RWPE1 (cell line): ENCODE measurements at regions not wholly inside any gene's neighbourhood (a gene's known extent, or its start where the extent isn't known, plus 50 kb on each side); places are given as distances from the start of the nearest gene placed in this dataset.

Source experiments
- CTCF ChIA-PET: fragments of 350-600 bp; sonication (Branson Sonifier 250); formaldehyde crosslinking; extraction: SDS; loops from one replicate; lab custom pipeline; 2021; lab: Yijun Ruan, JAX
- POLR2A ChIA-PET: fragments of 400-600 bp; formaldehyde crosslinking; extraction: SDS; loops from one replicate; lab custom pipeline; 2020; ENCODE audit warnings: antibody characterized with exemption; ENCODE audit not compliant: low non-redundant PET; lab: Yijun Ruan, JAX
- DNase-seq: peaks from one replicate; pipeline ENCODE4 v3.0.0; 2012; ENCODE audit warnings: low spot score
- H3K27ac ChIP-seq: fragments of 450-650 bp; 2 replicates; pipeline ENCODE4 v1.5.1; 2017
- TF ChIP-seq, protein P1 (sequence below): fragments of 450-650 bp; conservative IDR thresholded peaks from 2 replicates; pipeline ENCODE4 v1.5.1; 2017; ENCODE audit warnings: low read depth, mild to moderate bottlenecking

DNA sequence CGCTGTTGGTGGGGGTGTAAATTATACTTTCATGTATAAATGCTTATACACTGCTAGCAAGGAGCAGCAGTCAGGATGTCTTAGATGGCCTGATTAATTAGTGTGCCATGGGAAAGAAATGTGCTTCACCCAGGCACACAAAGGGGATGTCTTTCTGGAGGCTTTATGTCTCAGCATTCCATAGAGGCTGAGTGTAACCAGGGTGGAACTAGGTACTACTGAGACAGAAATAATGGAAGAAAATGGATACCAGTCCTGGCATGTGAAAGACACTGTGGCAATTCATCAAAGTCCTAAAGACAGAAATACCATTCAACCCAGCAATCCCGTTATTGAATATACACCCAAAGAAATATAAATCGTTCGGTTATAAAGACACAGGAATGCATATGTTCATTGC lies 52.5 kb downstream of the PF4 start:
- ChIA-PET POLR2A (no interaction called here), CTCF (no interaction called here)
- no peak overlapping the region for H3K27ac ChIP-seq
- TF ChIP-seq, protein P1, sequence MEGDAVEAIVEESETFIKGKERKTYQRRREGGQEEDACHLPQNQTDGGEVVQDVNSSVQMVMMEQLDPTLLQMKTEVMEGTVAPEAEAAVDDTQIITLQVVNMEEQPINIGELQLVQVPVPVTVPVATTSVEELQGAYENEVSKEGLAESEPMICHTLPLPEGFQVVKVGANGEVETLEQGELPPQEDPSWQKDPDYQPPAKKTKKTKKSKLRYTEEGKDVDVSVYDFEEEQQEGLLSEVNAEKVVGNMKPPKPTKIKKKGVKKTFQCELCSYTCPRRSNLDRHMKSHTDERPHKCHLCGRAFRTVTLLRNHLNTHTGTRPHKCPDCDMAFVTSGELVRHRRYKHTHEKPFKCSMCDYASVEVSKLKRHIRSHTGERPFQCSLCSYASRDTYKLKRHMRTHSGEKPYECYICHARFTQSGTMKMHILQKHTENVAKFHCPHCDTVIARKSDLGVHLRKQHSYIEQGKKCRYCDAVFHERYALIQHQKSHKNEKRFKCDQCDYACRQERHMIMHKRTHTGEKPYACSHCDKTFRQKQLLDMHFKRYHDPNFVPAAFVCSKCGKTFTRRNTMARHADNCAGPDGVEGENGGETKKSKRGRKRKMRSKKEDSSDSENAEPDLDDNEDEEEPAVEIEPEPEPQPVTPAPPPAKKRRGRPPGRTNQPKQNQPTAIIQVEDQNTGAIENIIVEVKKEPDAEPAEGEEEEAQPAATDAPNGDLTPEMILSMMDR: no peak
- DNase-seq: no peak

DNA sequence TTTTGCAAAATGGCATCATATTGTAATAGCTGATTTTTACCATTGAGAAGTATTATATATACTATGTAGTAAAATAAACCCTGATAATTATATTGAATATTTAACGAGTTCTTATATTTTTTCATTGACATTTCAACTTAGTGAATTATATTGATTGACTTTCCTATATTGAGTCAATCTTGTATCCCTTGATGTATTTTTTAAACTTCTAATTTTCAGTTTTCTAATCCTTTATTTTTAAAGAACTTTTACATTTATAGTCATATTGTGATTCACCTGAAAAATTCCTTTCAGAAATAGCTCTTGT lies 54.4 kb downstream of the CXCL1 start:
- no peak overlapping the region for H3K27ac ChIP-seq
- POLR2A ChIA-PET: no interaction called here
- TF ChIP-seq, protein P1: peak; percentile 21; the same call in 1 of the 2 replicates
- DNase-seq: no peak
- CTCF ChIA-PET: interaction anchor here (0.6 to 1.4 kb wide), 5 partner anchors 78 to 260 kb away, joined by 3 to 7 read pairs (median 5); no protein-coding TSS in a partner anchor

DNA sequence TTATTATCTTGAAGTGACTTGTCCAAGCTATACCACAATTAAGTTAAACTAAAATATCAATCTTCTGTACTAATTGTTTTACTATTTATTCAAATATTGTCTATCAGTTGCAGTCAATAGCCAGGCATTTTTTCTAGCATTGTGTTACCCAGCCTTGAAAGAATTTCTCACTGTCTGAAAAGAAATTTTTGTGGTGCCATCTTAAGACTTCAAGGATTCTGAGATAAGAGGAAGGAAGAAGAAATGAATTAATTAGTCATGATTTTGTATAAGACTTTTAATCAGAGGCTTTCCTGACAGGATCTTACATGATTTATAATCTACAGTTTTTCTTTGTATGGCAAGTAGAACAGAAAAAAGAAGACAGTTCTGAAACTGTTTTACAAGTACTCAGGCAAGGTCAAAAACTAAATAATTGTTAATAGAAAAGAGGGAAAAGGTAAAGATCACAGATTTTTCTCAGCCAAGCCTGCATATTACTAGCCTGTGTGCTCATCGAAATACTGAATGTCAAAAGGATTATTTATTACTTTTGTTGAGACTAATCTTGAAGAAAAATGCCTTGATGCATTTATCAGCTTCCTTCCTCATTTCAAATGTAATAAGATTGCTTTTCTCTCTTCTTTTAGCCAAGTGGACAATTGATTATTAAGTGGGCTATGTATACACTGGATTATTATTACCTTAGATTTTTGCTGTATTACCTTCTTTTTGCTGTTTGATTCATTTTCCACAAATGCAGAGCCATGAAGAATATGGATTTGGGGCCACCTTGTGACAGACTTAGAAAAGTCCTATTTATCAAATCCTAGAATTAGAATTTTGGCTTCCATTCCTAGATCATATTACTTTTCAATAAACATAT lies 53.8 kb downstream of the CXCL1 start:
- POLR2A ChIA-PET: no interaction called here
- TF ChIP-seq, protein P1: peak; percentile 58
- CTCF ChIA-PET: interaction anchor here (0.7 to 1.4 kb wide), 5 partner anchors 77 to 352 kb away, joined by 3 to 7 read pairs (median 3); no protein-coding TSS in a partner anchor
- no peak for DNase-seq
- no peak overlapping the region for H3K27ac ChIP-seq

DNA sequence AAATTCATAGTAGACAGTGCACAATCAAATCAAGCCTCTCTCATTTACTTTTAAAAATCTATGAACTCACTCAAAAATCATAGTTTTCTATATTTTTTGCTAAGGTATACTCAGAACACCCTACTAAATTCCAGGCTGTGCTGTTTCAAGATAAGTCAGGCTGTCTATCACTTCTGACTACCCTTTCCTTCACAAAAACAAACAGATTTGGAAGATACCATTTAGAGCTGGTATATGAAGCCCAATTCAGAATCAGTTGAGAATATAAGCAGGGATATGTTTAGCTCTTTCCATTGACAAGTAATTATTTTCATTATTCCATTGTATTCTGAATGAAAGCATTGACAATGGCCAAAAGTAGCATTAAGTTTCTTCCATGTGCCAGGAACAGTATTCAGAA lies 53.1 kb downstream of the CXCL1 start:
- no peak overlapping the region for H3K27ac ChIP-seq
- POLR2A ChIA-PET: no interaction called here
- CTCF ChIA-PET: interaction anchor here (1.0 to 1.4 kb wide), 3 partner anchors 193 to 352 kb away, joined by 3 read pairs; no protein-coding TSS in a partner anchor
- no peak for DNase-seq
- TF ChIP-seq, protein P1: no peak
